HEK293T (cell line): ENCODE measurements at regions not wholly inside any gene's neighbourhood (a gene's known extent, or its start where the extent isn't known, plus 50 kb on each side); places are given as distances from the start of the nearest gene placed in this dataset.
"Not testable (repeated sequence)": the region's sequence is repeated elsewhere in the genome, so short reads cannot be mapped to it uniquely, and the experiment has no call there.

Experiments used
- CTCF ChIA-PET: fragments of 350-600 bp; formaldehyde crosslinking; extraction: SDS; loops from one replicate; lab custom pipeline; 2021; ENCODE audit warnings: antibody characterized with exemption, inconsistent platforms; lab: Yijun Ruan, JAX
- POLR2A ChIA-PET: fragments of 350-600 bp; formaldehyde crosslinking; extraction: SDS; loops from one replicate; lab custom pipeline; 2020; ENCODE audit warnings: antibody characterized with exemption, inconsistent platforms; lab: Yijun Ruan, JAX
- DNase-seq: peaks from one replicate; pipeline ENCODE4 v3.0.0; 2012; ENCODE audit warnings: mixed read lengths; ENCODE audit errors: extremely low spot score
- ARNT ChIP-seq: fragments of 450-650 bp; IDR thresholded peaks from 2 replicates; pipeline ENCODE4 v1.6.1; 2017; ENCODE audit warnings: mild to moderate bottlenecking
- BHLHE40 ChIP-seq: fragments of 450-650 bp; IDR thresholded peaks from 2 replicates; pipeline ENCODE4 v1.6.1; 2016; ENCODE audit warnings: mild to moderate bottlenecking, moderate library complexity, borderline replicate concordance
- CTBP1 ChIP-seq: fragments of 450-650 bp; IDR thresholded peaks from 2 replicates; pipeline ENCODE4 v1.6.1; 2016; ENCODE audit warnings: borderline replicate concordance
- ELF4 ChIP-seq: fragments of 450-650 bp; IDR thresholded peaks from 2 replicates; pipeline ENCODE4 v1.6.1; 2017; ENCODE audit warnings: antibody characterized with exemption
- FOXA1 ChIP-seq: fragments of 450-650 bp; IDR thresholded peaks from 2 replicates; pipeline ENCODE4 v1.6.1; 2016; ENCODE audit warnings: mild to moderate bottlenecking
- FOXK2 ChIP-seq: fragments of 450-650 bp; IDR thresholded peaks from 2 replicates; pipeline ENCODE4 v1.6.1; 2016; ENCODE audit warnings: mild to moderate bottlenecking
- FOXM1 ChIP-seq: fragments of 450-650 bp; IDR thresholded peaks from 2 replicates; pipeline ENCODE4 v1.6.1; 2017; ENCODE audit warnings: mild to moderate bottlenecking, borderline replicate concordance
- HDGF ChIP-seq: fragments of 450-650 bp; IDR thresholded peaks from 2 replicates; pipeline ENCODE4 v1.6.1; 2017; ENCODE audit warnings: antibody characterized with exemption, borderline replicate concordance
- L3MBTL2 ChIP-seq: fragments of 450-650 bp; conservative IDR thresholded peaks from 2 replicates; pipeline ENCODE4 v1.6.1; 2016; ENCODE audit warnings: mild to moderate bottlenecking
- LEF1 ChIP-seq: fragments of 450-650 bp; IDR thresholded peaks from 2 replicates; pipeline ENCODE4 v1.6.1; 2017; ENCODE audit warnings: mild to moderate bottlenecking, borderline replicate concordance
- NFRKB ChIP-seq: fragments of 450-650 bp; IDR thresholded peaks from 2 replicates; pipeline ENCODE4 v1.6.1; 2016; ENCODE audit warnings: mild to moderate bottlenecking, moderate library complexity
- PKNOX1 ChIP-seq: fragments of 450-650 bp; IDR thresholded peaks from 2 replicates; pipeline ENCODE4 v1.6.1; 2016
- SP1 ChIP-seq: fragments of 450-650 bp; IDR thresholded peaks from 2 replicates; pipeline ENCODE4 v1.6.1; 2017
- SUZ12 ChIP-seq: fragments of 450-650 bp; IDR thresholded peaks from 2 replicates; pipeline ENCODE4 v1.6.1; 2016; ENCODE audit warnings: mild to moderate bottlenecking
- TARDBP ChIP-seq: fragments of 450-650 bp; IDR thresholded peaks from 2 replicates; pipeline ENCODE4 v1.6.1; 2016
- ZNF384 ChIP-seq: fragments of 450-650 bp; IDR thresholded peaks from 2 replicates; pipeline ENCODE4 v1.6.1; 2016

DNA sequence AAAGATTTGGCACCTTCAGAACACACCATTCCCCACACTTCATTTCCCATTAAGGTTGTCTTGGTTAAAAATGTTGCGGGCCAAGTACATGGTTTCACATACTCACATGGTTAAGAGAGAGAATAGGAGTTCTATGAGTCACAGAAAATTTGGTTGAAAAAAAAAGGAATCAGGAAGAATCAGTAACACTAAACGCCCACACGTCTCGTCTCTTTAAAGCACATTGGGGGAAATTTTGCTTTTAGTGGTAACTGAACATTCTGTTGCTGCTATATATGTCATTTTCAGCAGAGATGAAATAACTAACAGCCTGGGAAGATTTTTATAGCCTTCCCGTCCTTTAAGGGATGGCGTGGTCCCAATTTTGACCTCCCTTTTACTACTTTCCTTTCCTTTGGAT is 132.9 kb upstream of the ERG start:
- POLR2A ChIA-PET = no interaction called here
- CTCF ChIA-PET = no interaction called here
- DNase-seq = no peak
- TF ChIP-seq LEF1 = no peak
- no peak for TF ChIP-seq TARDBP
- TF ChIP-seq HDGF = no peak

DNA sequence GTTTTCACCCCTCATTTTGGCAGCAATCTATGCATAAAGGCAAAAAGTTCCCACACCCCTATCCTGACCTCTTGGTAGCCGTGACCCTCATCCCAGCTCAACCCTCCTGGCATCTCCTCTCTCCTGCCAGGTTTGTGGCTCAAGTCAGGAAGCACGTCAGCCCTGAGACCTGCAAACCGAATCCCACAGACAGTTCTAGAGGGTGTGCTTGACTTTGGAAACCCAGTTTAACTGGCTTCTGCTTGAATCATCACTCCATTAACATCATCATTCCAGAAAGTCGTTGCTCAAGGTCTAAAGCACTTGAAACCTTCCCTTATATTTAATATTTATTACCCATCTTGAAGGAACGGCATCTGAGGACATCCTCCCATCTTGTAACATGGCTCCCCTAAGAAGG is 133.4 kb upstream of the ERG start:
- no peak for DNase-seq
- ChIA-PET CTCF (no interaction called here), POLR2A (no interaction called here)
- TF ChIP-seq ELF4 = no peak
- no peak for TF ChIP-seq PKNOX1
- TF ChIP-seq ZNF384 = no peak
- no peak for TF ChIP-seq HDGF
- TF ChIP-seq TARDBP = no peak
- no peak for TF ChIP-seq BHLHE40
- TF ChIP-seq SUZ12 = no peak

DNA sequence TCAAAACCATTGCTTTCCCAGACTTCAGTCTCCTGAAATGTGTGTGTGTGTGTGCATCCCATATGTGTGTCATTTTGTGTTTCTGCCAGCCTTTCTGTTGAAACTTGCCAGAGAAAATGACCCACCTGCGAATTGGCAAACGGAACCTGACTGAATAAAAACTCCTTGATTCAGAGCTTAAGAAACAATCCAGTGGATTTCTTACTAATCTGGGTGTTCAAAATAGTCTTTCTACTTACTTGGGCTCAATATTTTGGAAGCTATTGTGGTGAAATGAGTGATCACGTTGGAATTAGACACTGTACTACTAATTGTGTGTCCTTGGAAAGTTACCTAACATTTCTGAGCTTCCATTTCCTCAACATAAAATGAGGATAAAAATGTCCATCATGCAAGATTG is 138.9 kb upstream of the ERG start:
- no peak for TF ChIP-seq CTBP1
- TF ChIP-seq ELF4 = no peak
- TF ChIP-seq BHLHE40 = no peak
- no peak for TF ChIP-seq FOXM1
- TF ChIP-seq SP1 = no peak
- TF ChIP-seq ZNF384 = no peak
- no peak for TF ChIP-seq L3MBTL2
- no peak for TF ChIP-seq SUZ12
- TF ChIP-seq NFRKB = no peak
- TF ChIP-seq TARDBP = no peak
- ChIA-PET CTCF (no interaction called here), POLR2A (no interaction called here)
- no peak for DNase-seq

DNA sequence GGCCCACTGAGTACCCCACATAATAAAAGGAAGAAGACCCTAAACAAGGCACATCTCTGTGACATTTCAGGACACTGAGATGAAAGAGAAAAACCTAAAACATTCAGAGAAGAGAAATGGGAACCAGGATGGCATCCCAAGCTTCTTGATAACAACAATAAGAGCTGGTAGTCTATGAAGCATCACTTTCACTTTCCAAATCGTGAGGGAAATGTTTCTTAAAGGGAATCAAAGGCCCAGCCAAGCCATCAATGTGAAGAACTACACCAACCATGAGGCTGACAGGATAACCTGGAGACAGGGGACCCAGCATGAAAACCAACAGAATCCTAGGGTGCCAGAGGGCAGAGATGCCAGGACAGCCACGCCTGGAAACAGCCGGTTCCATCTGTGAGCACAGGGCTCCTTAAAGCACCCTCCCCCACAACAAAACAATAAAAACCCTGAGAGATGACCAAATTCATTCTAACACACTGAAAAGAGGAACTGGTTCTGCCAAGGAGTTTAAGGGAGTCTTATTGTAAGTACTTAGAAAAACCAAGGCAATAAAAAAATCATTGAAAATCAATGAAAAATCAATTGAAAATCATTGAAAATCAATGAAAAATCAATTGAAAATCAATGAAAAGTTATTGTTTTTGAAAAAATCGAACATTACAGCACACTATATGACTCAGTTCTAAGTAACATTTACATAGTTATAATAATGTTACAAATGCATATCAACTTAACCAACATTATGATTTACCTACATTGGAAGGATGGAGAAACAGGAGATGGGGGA is 141.5 kb upstream of the ERG start:
- POLR2A ChIA-PET = no interaction called here
- CTCF ChIA-PET = no interaction called here
- TF ChIP-seq HDGF = no peak
- TF ChIP-seq ARNT = no peak
- TF ChIP-seq NFRKB = no peak
- TF ChIP-seq FOXK2 = no peak
- TF ChIP-seq ZNF384 = no peak
- no peak for TF ChIP-seq CTBP1
- TF ChIP-seq LEF1 = no peak
- TF ChIP-seq PKNOX1 = no peak
- no peak for TF ChIP-seq SP1
- no peak for TF ChIP-seq SUZ12
- TF ChIP-seq TARDBP = no peak
- TF ChIP-seq BHLHE40 = no peak
- TF ChIP-seq L3MBTL2 = no peak
- no peak for TF ChIP-seq FOXM1
- no peak for TF ChIP-seq ELF4
- TF ChIP-seq FOXA1 = no peak
- DNase-seq = no peak

GRCh38 chr21:38640355-38640742 is 142.1 kb upstream of the ERG start:
- DNase-seq, CTCF ChIA-PET, POLR2A ChIA-PET: not testable (repeated sequence)

- ChIA-PET POLR2A (no interaction called here), CTCF (no interaction called here)
- TF ChIP-seq ARNT (no peak), PKNOX1 (no peak), BHLHE40 (no peak), ELF4 (no peak), FOXA1 (no peak), ZNF384 (no peak), L3MBTL2 (no peak)
These were observed 145.2 kb upstream of the ERG start for GRCh38 chr21:38643404-38644023.

GRCh38 chr21:38645282-38645681 is 147.0 kb upstream of the ERG start:
- ChIA-PET POLR2A (no interaction called here), CTCF (interaction anchor here (0.6 kb wide), 1 partner anchor 447 kb away, joined by 3 read pairs; no protein-coding TSS in a partner anchor)
- DNase-seq = no peak
- TF ChIP-seq TARDBP (no peak), L3MBTL2 (no peak), BHLHE40 (no peak), SUZ12 (no peak), FOXA1 (no peak), ELF4 (no peak), FOXK2 (no peak), PKNOX1 (no peak), NFRKB (no peak), SP1 (no peak), ARNT (no peak), ZNF384 (no peak), FOXM1 (no peak), CTBP1 (no peak), HDGF (no peak), LEF1 (no peak)

More at GRCh38 chr21:38643404-38644023, 145.2 kb upstream of the ERG start:
- no peak for DNase-seq
